HEK293 (cell line): ENCODE measurements at regions not wholly inside any gene's neighbourhood (a gene's known extent, or its start where the extent isn't known, plus 50 kb on each side); places are given as distances from the start of the nearest gene placed in this dataset.

ENCODE experiments used
- KLF16 ChIP-seq: fragments of 450-650 bp; formaldehyde crosslinking; IDR thresholded peaks from 2 replicates; pipeline ENCODE4 v1.5.1; 2017; ENCODE audit warnings: missing biosample characterization, missing genetic modification characterization
- KLF9 ChIP-seq: fragments of 450-650 bp; formaldehyde crosslinking; IDR thresholded peaks from 2 replicates; pipeline ENCODE4 v1.5.1; 2016; ENCODE audit warnings: missing biosample characterization, missing genetic modification characterization, low read depth
- SP2 ChIP-seq: fragments of 450-650 bp; formaldehyde crosslinking; IDR thresholded peaks from 2 replicates; pipeline ENCODE4 v1.5.1; 2016; ENCODE audit warnings: missing biosample characterization, missing genetic modification characterization
- TCF7L2 ChIP-seq: IDR thresholded peaks from 2 replicates; pipeline ENCODE4 v1.6.1; 2011; ENCODE audit warnings: low read depth, mild to moderate bottlenecking, inconsistent platforms, low read length, moderate library complexity, borderline replicate concordance
- YY2 ChIP-seq: fragments of 450-650 bp; formaldehyde crosslinking; IDR thresholded peaks from 2 replicates; pipeline ENCODE4 v1.5.1; 2016; ENCODE audit warnings: missing biosample characterization, missing genetic modification characterization
- ZFP3 ChIP-seq: fragments of 450-650 bp; formaldehyde crosslinking; IDR thresholded peaks from 2 replicates; pipeline ENCODE4 v1.5.1; 2016; ENCODE audit warnings: low read depth, missing biosample characterization, missing genetic modification characterization
- ZNF174 ChIP-seq: fragments of 450-650 bp; formaldehyde crosslinking; IDR thresholded peaks from 2 replicates; pipeline ENCODE4 v1.5.0; 2017; ENCODE audit warnings: missing biosample characterization, mild to moderate bottlenecking, missing genetic modification characterization
- ZNF274 ChIP-seq, 2 experiments: fragments of 200-500 bp in 1 of 2; fragments of 450-650 bp in 1 of 2; sonication (Bioruptor generic) in 1 of 2; formaldehyde crosslinking in 1 of 2; IDR thresholded peaks; 2 replicates each; pipeline versions ENCODE4 v1.5.1 to v1.6.1; 2014 to 2016; ENCODE audit warnings: borderline replicate concordance in 1 of 2, inconsistent platforms in 1 of 2, low read length in 1 of 2, missing biosample characterization in 1 of 2, missing genetic modification characterization in 1 of 2
- ZNF626 ChIP-seq: fragments of 450-650 bp; sonication (Bioruptor Pico); formaldehyde crosslinking; IDR thresholded peaks from 2 replicates; pipeline ENCODE4 v1.5.1; 2018; ENCODE audit warnings: missing biosample characterization, missing genetic modification characterization, inconsistent platforms
- ZNF677 ChIP-seq: fragments of 450-650 bp; IDR thresholded peaks from 2 replicates; pipeline ENCODE4 v1.5.0; 2018; ENCODE audit warnings: missing biosample characterization, mild to moderate bottlenecking, missing genetic modification characterization, moderate library complexity
- ZNF76 ChIP-seq: fragments of 450-650 bp; formaldehyde crosslinking; IDR thresholded peaks from 2 replicates; pipeline ENCODE4; 2016; ENCODE audit warnings: low read depth, missing biosample characterization, missing genetic modification characterization, borderline replicate concordance
- TF ChIP-seq, protein P1 (sequence below): fragments of 450-650 bp; formaldehyde crosslinking; IDR thresholded peaks from 2 replicates; pipeline ENCODE4 v1.5.1; 2016; ENCODE audit warnings: missing biosample characterization, missing genetic modification characterization
- TF ChIP-seq, protein P2 (sequence below): fragments of 450-650 bp; formaldehyde crosslinking; IDR thresholded peaks from 2 replicates; pipeline ENCODE4 v1.5.1; 2016; ENCODE audit warnings: missing biosample characterization, missing genetic modification characterization
- TF ChIP-seq, protein P3 (sequence below): fragments of 450-650 bp; formaldehyde crosslinking; IDR thresholded peaks from 2 replicates; pipeline ENCODE4 v1.5.1; 2016; ENCODE audit warnings: missing biosample characterization, missing genetic modification characterization

GRCh38 chr17:34763728-34764665 is 184.6 kb downstream of the TMEM132E start:
- no peak for TF ChIP-seq SP2 (tag by site-specific recombination)
- TF ChIP-seq ZNF677 (tag by site-specific recombination): no peak
- TF ChIP-seq ZNF626 (tag by site-specific recombination): no peak
- TF ChIP-seq ZNF174 (tag by site-specific recombination): no peak
- TF ChIP-seq, protein P1, sequence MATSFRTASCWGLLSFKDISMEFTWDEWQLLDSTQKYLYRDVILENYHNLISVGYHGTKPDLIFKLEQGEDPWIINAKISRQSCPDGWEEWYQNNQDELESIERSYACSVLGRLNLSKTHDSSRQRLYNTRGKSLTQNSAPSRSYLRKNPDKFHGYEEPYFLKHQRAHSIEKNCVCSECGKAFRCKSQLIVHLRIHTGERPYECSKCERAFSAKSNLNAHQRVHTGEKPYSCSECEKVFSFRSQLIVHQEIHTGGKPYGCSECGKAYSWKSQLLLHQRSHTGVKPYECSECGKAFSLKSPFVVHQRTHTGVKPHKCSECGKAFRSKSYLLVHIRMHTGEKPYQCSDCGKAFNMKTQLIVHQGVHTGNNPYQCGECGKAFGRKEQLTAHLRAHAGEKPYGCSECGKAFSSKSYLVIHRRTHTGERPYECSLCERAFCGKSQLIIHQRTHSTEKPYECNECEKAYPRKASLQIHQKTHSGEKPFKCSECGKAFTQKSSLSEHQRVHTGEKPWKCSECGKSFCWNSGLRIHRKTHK: no peak
- no peak for TF ChIP-seq ZFP3 (tag by site-specific recombination)
- TF ChIP-seq KLF16: no peak
- no peak for TF ChIP-seq ZNF76
- TF ChIP-seq, protein P2, sequence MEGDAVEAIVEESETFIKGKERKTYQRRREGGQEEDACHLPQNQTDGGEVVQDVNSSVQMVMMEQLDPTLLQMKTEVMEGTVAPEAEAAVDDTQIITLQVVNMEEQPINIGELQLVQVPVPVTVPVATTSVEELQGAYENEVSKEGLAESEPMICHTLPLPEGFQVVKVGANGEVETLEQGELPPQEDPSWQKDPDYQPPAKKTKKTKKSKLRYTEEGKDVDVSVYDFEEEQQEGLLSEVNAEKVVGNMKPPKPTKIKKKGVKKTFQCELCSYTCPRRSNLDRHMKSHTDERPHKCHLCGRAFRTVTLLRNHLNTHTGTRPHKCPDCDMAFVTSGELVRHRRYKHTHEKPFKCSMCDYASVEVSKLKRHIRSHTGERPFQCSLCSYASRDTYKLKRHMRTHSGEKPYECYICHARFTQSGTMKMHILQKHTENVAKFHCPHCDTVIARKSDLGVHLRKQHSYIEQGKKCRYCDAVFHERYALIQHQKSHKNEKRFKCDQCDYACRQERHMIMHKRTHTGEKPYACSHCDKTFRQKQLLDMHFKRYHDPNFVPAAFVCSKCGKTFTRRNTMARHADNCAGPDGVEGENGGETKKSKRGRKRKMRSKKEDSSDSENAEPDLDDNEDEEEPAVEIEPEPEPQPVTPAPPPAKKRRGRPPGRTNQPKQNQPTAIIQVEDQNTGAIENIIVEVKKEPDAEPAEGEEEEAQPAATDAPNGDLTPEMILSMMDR: no peak
- no peak for TF ChIP-seq YY2 (tag by site-specific recombination)
- TF ChIP-seq TCF7L2: no peak
- TF ChIP-seq KLF9: no peak
- TF ChIP-seq ZNF274 (IDR thresholded peaks at IDR 0.05; ENCODE audit: low read length): no peak
- TF ChIP-seq ZNF274 (tag by site-specific recombination; IDR thresholded peaks at IDR 0.05; ENCODE audit: borderline replicate concordance): no peak
- TF ChIP-seq, protein P3, sequence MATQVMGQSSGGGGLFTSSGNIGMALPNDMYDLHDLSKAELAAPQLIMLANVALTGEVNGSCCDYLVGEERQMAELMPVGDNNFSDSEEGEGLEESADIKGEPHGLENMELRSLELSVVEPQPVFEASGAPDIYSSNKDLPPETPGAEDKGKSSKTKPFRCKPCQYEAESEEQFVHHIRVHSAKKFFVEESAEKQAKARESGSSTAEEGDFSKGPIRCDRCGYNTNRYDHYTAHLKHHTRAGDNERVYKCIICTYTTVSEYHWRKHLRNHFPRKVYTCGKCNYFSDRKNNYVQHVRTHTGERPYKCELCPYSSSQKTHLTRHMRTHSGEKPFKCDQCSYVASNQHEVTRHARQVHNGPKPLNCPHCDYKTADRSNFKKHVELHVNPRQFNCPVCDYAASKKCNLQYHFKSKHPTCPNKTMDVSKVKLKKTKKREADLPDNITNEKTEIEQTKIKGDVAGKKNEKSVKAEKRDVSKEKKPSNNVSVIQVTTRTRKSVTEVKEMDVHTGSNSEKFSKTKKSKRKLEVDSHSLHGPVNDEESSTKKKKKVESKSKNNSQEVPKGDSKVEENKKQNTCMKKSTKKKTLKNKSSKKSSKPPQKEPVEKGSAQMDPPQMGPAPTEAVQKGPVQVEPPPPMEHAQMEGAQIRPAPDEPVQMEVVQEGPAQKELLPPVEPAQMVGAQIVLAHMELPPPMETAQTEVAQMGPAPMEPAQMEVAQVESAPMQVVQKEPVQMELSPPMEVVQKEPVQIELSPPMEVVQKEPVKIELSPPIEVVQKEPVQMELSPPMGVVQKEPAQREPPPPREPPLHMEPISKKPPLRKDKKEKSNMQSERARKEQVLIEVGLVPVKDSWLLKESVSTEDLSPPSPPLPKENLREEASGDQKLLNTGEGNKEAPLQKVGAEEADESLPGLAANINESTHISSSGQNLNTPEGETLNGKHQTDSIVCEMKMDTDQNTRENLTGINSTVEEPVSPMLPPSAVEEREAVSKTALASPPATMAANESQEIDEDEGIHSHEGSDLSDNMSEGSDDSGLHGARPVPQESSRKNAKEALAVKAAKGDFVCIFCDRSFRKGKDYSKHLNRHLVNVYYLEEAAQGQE (tag by site-specific recombination): no peak
